Activated naive CD8-positive, alpha-beta T cell treated with anti-CD3 and anti-CD28 coated beads for 36 hours (primary cell): ENCODE measurements at regions not wholly inside any gene's neighbourhood (a gene's known extent, or its start where the extent isn't known, plus 50 kb on each side); places are given as distances from the start of the nearest gene placed in this dataset.
"Not testable (repeated sequence)": the region's sequence is repeated elsewhere in the genome, so short reads cannot be mapped to it uniquely, and the experiment has no call there.

ENCODE experiments used
- DNase-seq: peaks from one replicate; pipeline ENCODE4 v3.0.0; 2021
- H3K27ac Mint-ChIP-seq: one replicate; pipeline ENCODE4 v1.8.0; 2022; ENCODE audit warnings: mild to moderate bottlenecking, moderate library complexity, mixed read lengths
- H3K27me3 Mint-ChIP-seq: one replicate; pipeline ENCODE4 v1.8.0; 2022; ENCODE audit warnings: mild to moderate bottlenecking, mixed read lengths
- H3K36me3 Mint-ChIP-seq: one replicate; pipeline ENCODE4 v1.8.0; 2021; ENCODE audit warnings: mild to moderate bottlenecking, mixed read lengths
- H3K4me1 Mint-ChIP-seq: one replicate; pipeline ENCODE4 v1.8.0; 2021; ENCODE audit warnings: mixed read lengths
- H3K4me3 Mint-ChIP-seq: one replicate; pipeline ENCODE4 v1.8.0; 2022; ENCODE audit warnings: mild to moderate bottlenecking, moderate library complexity, mixed read lengths
- H3K9me3 Mint-ChIP-seq: one replicate; pipeline ENCODE4 v1.8.0; 2022; ENCODE audit warnings: mixed read lengths

- H3K36me3 Mint-ChIP-seq = no peaks in the 10 kb centered on the region
- DNase-seq = no peak
- H3K27me3 Mint-ChIP-seq = no peaks in the 10 kb centered on the region
- no peak overlapping the region for H3K4me3 Mint-ChIP-seq
- H3K9me3 Mint-ChIP-seq = peaks cover 2% of the 10 kb centered on the region
- no peaks in the 10 kb centered on the region for H3K4me1 Mint-ChIP-seq
- H3K27ac Mint-ChIP-seq = no peak overlapping the region
Measured at GRCh38 chr5:104372796-104373195, 810.2 kb upstream of the NUDT12 start.

DNA sequence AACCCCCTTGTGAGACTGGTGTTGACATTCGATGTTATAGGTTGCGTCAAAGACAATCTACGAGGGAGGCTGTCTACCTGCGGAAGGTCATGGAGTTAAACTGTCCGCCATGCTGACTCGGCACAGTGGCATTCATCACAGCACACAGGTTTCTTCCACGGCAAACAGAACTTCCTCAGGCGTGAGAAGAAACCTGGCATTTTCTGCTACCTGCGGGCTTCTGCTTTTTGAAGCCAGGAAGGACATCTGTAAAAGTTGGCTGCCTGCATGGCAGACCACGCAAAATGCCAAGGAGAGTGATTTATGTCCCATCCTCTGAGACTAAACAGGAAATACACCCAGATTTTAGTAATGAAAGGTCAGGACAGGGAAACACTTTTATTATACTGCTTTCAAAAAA, 809.8 kb upstream of the NUDT12 start:
- H3K4me1 Mint-ChIP-seq = no peaks in the 10 kb centered on the region
- H3K27me3 Mint-ChIP-seq = no peaks in the 10 kb centered on the region
- H3K27ac Mint-ChIP-seq = no peak overlapping the region
- H3K36me3 Mint-ChIP-seq = no peaks in the 10 kb centered on the region
- peaks cover 2% of the 10 kb centered on the region for H3K9me3 Mint-ChIP-seq
- no peak for DNase-seq
- H3K4me3 Mint-ChIP-seq = no peak overlapping the region

DNA sequence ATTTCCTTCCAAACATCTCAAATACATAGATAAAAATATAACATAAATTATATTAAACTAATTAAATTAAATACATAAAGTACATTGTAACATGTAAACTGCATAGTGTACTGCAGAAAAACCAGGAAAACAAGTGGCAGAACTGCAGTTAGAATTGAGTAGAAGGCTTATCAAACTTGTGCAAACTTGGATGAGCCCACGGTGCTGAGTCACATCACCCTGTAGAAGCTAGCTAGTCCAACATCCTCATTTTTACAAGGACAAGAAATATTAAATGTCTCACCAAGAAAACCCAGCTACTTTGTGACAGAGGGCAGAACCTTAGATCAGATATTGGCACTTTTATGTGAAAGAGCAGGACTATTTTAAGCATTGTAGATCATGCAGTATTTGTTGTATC, 807.9 kb upstream of the NUDT12 start:
- Mint-ChIP-seq H3K4me3 (no peak overlapping the region), H3K4me1 (no peaks in the 10 kb centered on the region), H3K36me3 (no peaks in the 10 kb centered on the region), H3K9me3 (peaks cover 2% of the 10 kb centered on the region), H3K27ac (no peak overlapping the region), H3K27me3 (no peaks in the 10 kb centered on the region)
- DNase-seq = no peak

- DNase-seq = no peak
- H3K4me1 Mint-ChIP-seq = no peaks in the 10 kb centered on the region
- H3K4me3 Mint-ChIP-seq = no peak overlapping the region
- H3K9me3 Mint-ChIP-seq = peaks cover 3% of the 10 kb centered on the region
- no peaks in the 10 kb centered on the region for H3K27me3 Mint-ChIP-seq
- H3K27ac Mint-ChIP-seq = no peak overlapping the region
- H3K36me3 Mint-ChIP-seq = no peaks in the 10 kb centered on the region
Measured at GRCh38 chr5:104367978-104368377, 805.4 kb upstream of the NUDT12 start.

- H3K4me3 Mint-ChIP-seq = no peak overlapping the region
- H3K9me3 Mint-ChIP-seq = peaks cover 3% of the 10 kb centered on the region
- no peaks in the 10 kb centered on the region for H3K27me3 Mint-ChIP-seq
- H3K27ac Mint-ChIP-seq = no peak overlapping the region
- H3K4me1 Mint-ChIP-seq = no peaks in the 10 kb centered on the region
- no peak for DNase-seq
- no peaks in the 10 kb centered on the region for H3K36me3 Mint-ChIP-seq
Measured at GRCh38 chr5:104363567-104363966, 801.0 kb upstream of the NUDT12 start.

DNA sequence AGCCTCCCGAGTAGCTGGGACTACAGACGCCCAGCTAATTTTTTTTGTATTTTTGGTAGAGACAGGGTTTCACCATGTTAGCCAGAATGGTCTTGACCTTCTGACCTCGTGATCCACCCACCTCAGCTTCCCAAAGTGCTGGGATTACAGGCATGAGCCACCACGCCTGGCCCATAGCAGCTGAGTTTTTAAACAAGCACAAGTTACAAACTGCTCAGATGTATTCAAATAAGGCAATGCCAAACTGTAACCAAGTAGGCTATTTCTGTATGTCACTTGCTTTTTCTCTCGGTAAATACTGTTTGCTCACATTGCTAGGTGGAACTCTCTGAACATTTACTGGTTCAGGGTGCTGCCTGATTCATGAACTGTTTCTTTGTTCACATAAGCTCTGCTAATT, 799.3 kb upstream of the NUDT12 start:
- H3K36me3 Mint-ChIP-seq = no peaks in the 10 kb centered on the region
- H3K27me3 Mint-ChIP-seq = no peaks in the 10 kb centered on the region
- no peak for DNase-seq
- H3K27ac Mint-ChIP-seq = no peak overlapping the region
- H3K4me3 Mint-ChIP-seq = no peak overlapping the region
- peaks cover 5% of the 10 kb centered on the region for H3K9me3 Mint-ChIP-seq
- H3K4me1 Mint-ChIP-seq = no peaks in the 10 kb centered on the region

- no peak for DNase-seq
- no peaks in the 10 kb centered on the region for H3K27me3 Mint-ChIP-seq
- H3K27ac Mint-ChIP-seq = no peak overlapping the region
- H3K4me1 Mint-ChIP-seq = no peaks in the 10 kb centered on the region
- peaks cover 3% of the 10 kb centered on the region for H3K9me3 Mint-ChIP-seq
- no peaks in the 10 kb centered on the region for H3K36me3 Mint-ChIP-seq
- no peak overlapping the region for H3K4me3 Mint-ChIP-seq
Measured at GRCh38 chr5:104355350-104355749, 792.8 kb upstream of the NUDT12 start.

DNA sequence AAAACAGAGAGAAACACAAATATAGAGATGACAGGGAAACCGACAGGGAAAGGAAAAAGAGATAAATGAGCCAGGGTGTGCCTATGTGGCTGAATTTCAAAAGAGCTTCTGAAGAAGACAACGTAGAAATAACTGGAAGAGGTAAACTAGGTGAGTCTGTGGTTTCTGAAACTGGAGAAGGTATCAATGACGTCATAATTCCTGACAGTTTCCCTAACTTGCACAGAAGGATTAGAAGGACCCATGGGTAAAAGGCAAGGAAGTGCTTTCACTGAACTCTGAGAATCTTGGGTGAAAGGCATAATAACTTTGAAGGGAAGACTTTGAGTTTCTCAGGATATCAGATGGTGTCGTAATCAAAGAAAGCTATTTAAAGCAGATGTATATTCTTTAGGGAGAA, 790.8 kb upstream of the NUDT12 start:
- H3K4me1 Mint-ChIP-seq = no peaks in the 10 kb centered on the region
- H3K36me3 Mint-ChIP-seq = no peaks in the 10 kb centered on the region
- H3K9me3 Mint-ChIP-seq = peaks cover 1% of the 10 kb centered on the region
- H3K27ac Mint-ChIP-seq = no peak overlapping the region
- no peak for DNase-seq
- H3K4me3 Mint-ChIP-seq = no peak overlapping the region
- no peaks in the 10 kb centered on the region for H3K27me3 Mint-ChIP-seq

- no peaks in the 10 kb centered on the region for H3K36me3 Mint-ChIP-seq
- no peak overlapping the region for H3K27ac Mint-ChIP-seq
Measured at GRCh38 chr5:104352954-104353353, 790.4 kb upstream of the NUDT12 start.

DNA sequence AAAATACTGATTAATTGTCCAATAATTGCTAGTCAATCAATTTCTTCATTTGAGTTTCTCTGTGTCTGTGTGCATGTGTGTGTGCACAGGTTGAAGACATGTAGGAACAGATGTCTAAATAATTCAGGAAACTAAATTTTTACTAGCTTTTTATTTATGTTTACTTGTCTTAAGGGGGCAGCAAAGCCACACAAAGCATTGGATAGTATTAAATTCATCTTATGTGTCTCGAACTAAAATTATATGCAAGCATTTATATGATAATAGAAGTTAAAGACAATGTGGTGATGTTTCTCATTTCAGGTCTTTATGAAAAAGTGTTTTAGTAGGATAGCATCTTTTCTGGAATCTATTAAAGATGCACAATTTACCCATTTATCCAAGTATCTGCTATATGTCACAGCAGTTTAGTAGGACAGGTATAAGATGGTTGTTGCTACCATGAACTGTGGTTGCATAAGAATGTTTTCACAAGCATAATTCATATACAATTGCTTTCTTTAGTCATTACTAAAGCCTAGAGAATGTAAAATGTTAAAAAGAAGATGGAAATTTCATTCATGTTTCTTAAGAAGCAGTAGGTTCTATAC, 784.6 kb upstream of the NUDT12 start:
- Mint-ChIP-seq H3K9me3 (no peaks in the 10 kb centered on the region), H3K36me3 (no peaks in the 10 kb centered on the region), H3K4me1 (no peaks in the 10 kb centered on the region), H3K27me3 (no peaks in the 10 kb centered on the region), H3K4me3 (no peak overlapping the region), H3K27ac (no peak overlapping the region)
- no peak for DNase-seq

More at GRCh38 chr5:104352954-104353353, 790.4 kb upstream of the NUDT12 start:
- Mint-ChIP-seq H3K4me1 (no peaks in the 10 kb centered on the region), H3K9me3 (peaks cover 1% of the 10 kb centered on the region), H3K27me3 (no peaks in the 10 kb centered on the region), H3K4me3 (no peak overlapping the region)
- no peak for DNase-seq

DNA sequence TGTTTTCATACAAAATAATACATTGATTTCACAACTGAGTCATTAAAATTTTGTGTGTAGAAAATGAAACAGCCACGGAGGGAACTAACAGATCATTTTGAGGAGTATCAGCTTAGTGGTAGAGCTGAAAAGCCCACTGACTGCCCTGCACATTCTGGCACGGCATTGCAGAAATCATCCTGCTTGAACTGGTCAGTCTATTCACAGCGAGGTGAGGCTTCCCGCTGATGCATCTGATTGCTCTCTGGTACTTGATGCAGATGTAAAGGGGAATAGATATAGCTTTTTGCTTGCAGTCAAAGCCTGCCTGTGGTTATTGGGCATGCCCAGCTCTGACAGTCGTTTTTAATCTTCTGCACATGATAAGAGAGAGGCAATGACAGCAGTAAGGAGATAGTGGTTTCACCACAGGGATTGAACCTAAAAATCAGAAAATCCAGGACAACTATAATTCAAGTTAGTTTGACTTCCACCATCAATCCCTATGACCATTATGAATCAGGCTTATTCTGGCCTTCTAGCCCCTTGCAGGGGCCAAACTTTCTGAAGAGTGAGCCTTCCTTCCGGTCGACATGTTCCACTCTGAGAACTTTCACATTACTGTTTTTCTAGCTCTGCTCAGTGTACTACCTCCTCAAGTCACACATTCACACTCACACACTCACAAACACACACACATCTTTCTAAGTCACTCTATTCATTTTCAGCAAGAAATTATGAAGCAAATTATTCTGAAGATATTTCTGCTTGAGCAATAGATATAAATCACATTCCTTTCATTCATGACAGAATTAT, 782.8 kb upstream of the NUDT12 start:
- Mint-ChIP-seq H3K36me3 (no peaks in the 10 kb centered on the region), H3K27me3 (no peaks in the 10 kb centered on the region)

GRCh38 chr5:104344809-104345208, 782.2 kb upstream of the NUDT12 start:
- Mint-ChIP-seq H3K27me3 (no peaks in the 10 kb centered on the region), H3K27ac (no peak overlapping the region), H3K9me3 (no peaks in the 10 kb centered on the region), H3K36me3 (no peaks in the 10 kb centered on the region), H3K4me3 (no peak overlapping the region), H3K4me1 (no peaks in the 10 kb centered on the region)
- no peak for DNase-seq

More for the DNA sequence above, 782.8 kb upstream of the NUDT12 start:
- DNase-seq = no peak
- H3K27ac Mint-ChIP-seq = no peak overlapping the region
- H3K9me3 Mint-ChIP-seq = no peaks in the 10 kb centered on the region
- H3K4me1 Mint-ChIP-seq = no peaks in the 10 kb centered on the region
- no peak overlapping the region for H3K4me3 Mint-ChIP-seq

- no peaks in the 10 kb centered on the region for H3K4me1 Mint-ChIP-seq
- peaks cover 5% of the 10 kb centered on the region for H3K9me3 Mint-ChIP-seq
- H3K36me3 Mint-ChIP-seq = no peaks in the 10 kb centered on the region
- DNase-seq = no peak
- no peaks in the 10 kb centered on the region for H3K27me3 Mint-ChIP-seq
- no peak overlapping the region for H3K4me3 Mint-ChIP-seq
- H3K27ac Mint-ChIP-seq = no peak overlapping the region
Measured at GRCh38 chr5:104327801-104328200, 765.2 kb upstream of the NUDT12 start.

DNA sequence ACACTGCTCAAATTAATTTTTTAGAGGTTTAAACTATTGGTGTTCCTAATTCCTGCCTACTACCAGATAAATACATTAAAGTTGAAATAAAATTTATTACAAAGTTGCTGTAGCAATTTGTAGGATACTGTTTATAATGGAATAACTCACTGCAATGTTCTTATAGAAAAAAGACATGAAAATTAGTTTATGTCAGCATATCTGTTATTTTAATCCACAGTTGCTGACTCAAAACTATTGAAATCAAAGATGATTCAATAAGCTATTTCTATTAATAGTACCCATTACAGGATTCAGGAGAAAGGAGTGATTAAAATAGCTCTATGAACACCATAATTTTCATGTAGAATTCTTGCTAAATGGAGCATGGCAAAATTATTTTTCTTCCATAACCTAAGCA, 764.4 kb upstream of the NUDT12 start:
- Mint-ChIP-seq H3K27ac (no peak overlapping the region), H3K36me3 (no peaks in the 10 kb centered on the region), H3K27me3 (no peaks in the 10 kb centered on the region), H3K4me1 (no peaks in the 10 kb centered on the region), H3K4me3 (no peak overlapping the region), H3K9me3 (peaks cover 5% of the 10 kb centered on the region)
- no peak for DNase-seq

GRCh38 chr5:104325356-104325755, 762.8 kb upstream of the NUDT12 start:
- Mint-ChIP-seq H3K9me3 (peaks cover 2% of the 10 kb centered on the region), H3K36me3 (no peaks in the 10 kb centered on the region), H3K4me3 (no peak overlapping the region), H3K27me3 (no peaks in the 10 kb centered on the region), H3K4me1 (no peaks in the 10 kb centered on the region), H3K27ac (no peak overlapping the region)
- no peak for DNase-seq

DNA sequence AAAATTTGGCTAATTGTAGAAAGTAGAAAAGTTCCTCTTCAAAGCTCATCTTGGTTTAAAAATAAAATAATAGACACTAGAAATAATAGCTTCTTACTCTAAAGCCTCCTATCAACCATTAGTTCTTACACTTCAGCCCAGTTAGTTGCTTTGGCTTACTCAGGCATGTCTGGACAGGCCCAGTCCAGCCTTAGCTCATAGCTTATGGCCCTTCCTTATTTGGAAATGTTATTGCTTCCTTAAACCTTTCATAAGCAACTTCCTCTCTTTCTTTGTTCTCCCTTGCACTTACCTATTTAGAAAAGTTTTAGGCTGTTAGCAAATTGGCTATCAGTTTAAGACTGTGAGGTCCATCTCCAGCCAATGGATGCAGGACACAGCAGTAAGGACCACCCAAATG, 754.1 kb upstream of the NUDT12 start:
- not testable (repeated sequence) for H3K9me3 Mint-ChIP-seq, H3K36me3 Mint-ChIP-seq, H3K27ac Mint-ChIP-seq, DNase-seq, H3K27me3 Mint-ChIP-seq, H3K4me3 Mint-ChIP-seq, H3K4me1 Mint-ChIP-seq
